ENCODE measurements at regions not wholly inside any gene's neighbourhood (a gene's known extent, or its start where the extent isn't known, plus 50 kb on each side); places are given as distances from the start of the nearest gene placed in this dataset.

- no peak for TF ChIP-seq CTCF (conservative IDR thresholded peaks at IDR 0.05; ENCODE audit: low read depth, low read length)
- no peak for TF ChIP-seq EZH2 (IDR thresholded peaks at IDR 0.05; ENCODE audit: low read length, unreplicated experiment)
Measured at GRCh38 chr6:2565499-2565898, 185.2 kb downstream of the MYLK4 start.

All from PC-3 (cell line).